ENCODE measurements at regions not wholly inside any gene's neighbourhood (a gene's known extent, or its start where the extent isn't known, plus 50 kb on each side); places are given as distances from the start of the nearest gene placed in this dataset.

DNA sequence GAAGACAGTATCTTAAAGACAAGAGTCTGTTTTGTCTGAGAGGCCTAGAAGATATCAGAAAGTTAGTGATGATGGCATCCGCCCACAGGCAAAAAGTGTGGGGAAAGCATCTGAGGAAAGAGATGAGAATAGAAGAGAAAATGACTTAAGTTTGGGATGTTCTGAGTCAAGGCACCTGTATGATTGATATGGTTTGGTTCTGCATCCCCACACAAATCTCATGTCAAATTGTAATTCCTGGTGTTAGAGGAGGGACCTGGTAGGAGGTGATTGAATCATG is 568.2 kb upstream of the MGMT start:
- H3K36me3 ChIP-seq (ENCODE audit: insufficient read depth, low read length): no peaks in the 10 kb centered on the region
- no peaks in the 10 kb centered on the region for H3K4me1 ChIP-seq (ENCODE audit: insufficient read depth, low read length)
- H2AFZ ChIP-seq (ENCODE audit: low read depth, low read length): no peak overlapping the region
- H3K27me3 ChIP-seq (ENCODE audit: insufficient read depth, low read length): no peaks in the 10 kb centered on the region
- no peak overlapping the region for H3K4me3 ChIP-seq (ENCODE audit: low read length)
- no peaks in the 10 kb centered on the region for H3K9me3 ChIP-seq (ENCODE audit: low read length)

DNA sequence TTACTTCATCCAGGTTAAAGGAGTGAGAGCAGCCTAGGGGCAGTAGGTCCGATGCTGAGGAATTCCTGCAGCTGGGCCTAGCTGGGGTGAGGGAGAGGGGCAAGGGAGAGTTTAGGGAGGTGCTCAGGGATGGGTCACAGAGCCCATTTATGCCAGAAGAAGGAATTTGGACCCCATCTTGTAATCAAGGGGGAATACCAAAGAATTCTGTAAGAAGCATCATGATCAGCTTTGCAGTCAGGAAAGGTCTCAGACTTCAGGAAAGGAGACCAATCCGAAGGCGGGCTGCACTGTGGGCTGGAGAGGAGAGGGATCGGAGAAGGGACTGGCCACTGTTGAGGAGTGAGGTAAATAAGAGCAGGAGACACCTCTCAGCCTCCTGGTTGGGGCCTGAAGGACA is 566.6 kb upstream of the MGMT start:
- H3K4me1 ChIP-seq (ENCODE audit: insufficient read depth, low read length): no peaks in the 10 kb centered on the region
- no peaks in the 10 kb centered on the region for H3K27me3 ChIP-seq (ENCODE audit: insufficient read depth, low read length)
- H3K4me3 ChIP-seq (ENCODE audit: low read length): no peak overlapping the region
- H3K36me3 ChIP-seq (ENCODE audit: insufficient read depth, low read length): no peaks in the 10 kb centered on the region
- no peak overlapping the region for H2AFZ ChIP-seq (ENCODE audit: low read depth, low read length)
- no peaks in the 10 kb centered on the region for H3K9me3 ChIP-seq (ENCODE audit: low read length)

GRCh38 chr10:128901236-128901635 is 565.8 kb upstream of the MGMT start:
- H3K4me1 ChIP-seq (ENCODE audit: insufficient read depth, low read length): no peaks in the 10 kb centered on the region
- no peaks in the 10 kb centered on the region for H3K27me3 ChIP-seq (ENCODE audit: insufficient read depth, low read length)
- no peak overlapping the region for H2AFZ ChIP-seq (ENCODE audit: low read depth, low read length)
- no peaks in the 10 kb centered on the region for H3K36me3 ChIP-seq (ENCODE audit: insufficient read depth, low read length)
- no peak overlapping the region for H3K4me3 ChIP-seq (ENCODE audit: low read length)
- H3K9me3 ChIP-seq (ENCODE audit: low read length): no peaks in the 10 kb centered on the region

DNA sequence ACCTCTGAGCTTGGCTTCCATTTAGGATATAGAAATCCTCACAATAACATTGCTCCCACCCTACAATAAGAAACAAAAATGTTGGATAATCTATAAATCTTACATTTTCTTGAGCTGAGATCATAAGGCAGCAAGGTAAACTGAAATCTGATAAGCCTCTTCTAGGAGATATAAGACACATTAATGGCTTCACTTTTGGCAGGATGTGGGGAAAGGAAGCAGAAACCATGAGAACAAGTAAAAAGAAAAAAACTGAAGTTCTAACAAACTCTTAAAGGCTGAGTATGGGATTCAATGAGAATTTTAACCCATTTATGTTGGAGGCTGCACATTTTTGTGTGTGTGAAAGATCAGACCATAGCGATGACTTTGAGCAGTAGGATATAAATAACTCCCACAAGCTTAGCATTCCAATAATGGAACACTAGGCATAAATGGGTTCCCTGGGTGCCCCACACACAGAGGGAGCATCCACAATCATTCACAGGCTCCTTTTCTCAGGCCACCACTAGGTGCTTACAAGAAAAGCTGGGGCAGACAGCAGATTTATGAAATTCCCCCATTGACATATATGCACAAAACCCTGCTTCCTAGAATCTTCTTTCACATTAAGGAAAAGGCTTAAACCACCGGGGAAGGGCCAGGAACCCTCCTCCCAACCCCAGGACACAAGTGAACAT is 564.9 kb upstream of the MGMT start:
- no peaks in the 10 kb centered on the region for H3K4me1 ChIP-seq (ENCODE audit: insufficient read depth, low read length)
- no peak overlapping the region for H2AFZ ChIP-seq (ENCODE audit: low read depth, low read length)
- H3K27me3 ChIP-seq (ENCODE audit: insufficient read depth, low read length): no peaks in the 10 kb centered on the region
- no peak overlapping the region for H3K4me3 ChIP-seq (ENCODE audit: low read length)
- H3K9me3 ChIP-seq (ENCODE audit: low read length): no peaks in the 10 kb centered on the region
- H3K36me3 ChIP-seq (ENCODE audit: insufficient read depth, low read length): no peaks in the 10 kb centered on the region

GRCh38 chr10:128907155-128907941 is 559.7 kb upstream of the MGMT start:
- no peaks in the 10 kb centered on the region for H3K27me3 ChIP-seq (ENCODE audit: insufficient read depth, low read length)
- no peaks in the 10 kb centered on the region for H3K4me1 ChIP-seq (ENCODE audit: insufficient read depth, low read length)
- no peak overlapping the region for H3K4me3 ChIP-seq (ENCODE audit: low read length)
- H3K9me3 ChIP-seq (ENCODE audit: low read length): no peaks in the 10 kb centered on the region
- H2AFZ ChIP-seq (ENCODE audit: low read depth, low read length): no peak overlapping the region
- H3K36me3 ChIP-seq (ENCODE audit: insufficient read depth, low read length): no peaks in the 10 kb centered on the region

- Histone ChIP-seq H3K27me3 (ENCODE audit: insufficient read depth, low read length) (no peaks in the 10 kb centered on the region), H3K9me3 (ENCODE audit: low read length) (no peaks in the 10 kb centered on the region), H3K4me1 (ENCODE audit: insufficient read depth, low read length) (no peaks in the 10 kb centered on the region), H3K36me3 (ENCODE audit: insufficient read depth, low read length) (no peaks in the 10 kb centered on the region), H3K4me3 (ENCODE audit: low read length) (no peak overlapping the region), H2AFZ (ENCODE audit: low read depth, low read length) (no peak overlapping the region)
Measured at GRCh38 chr10:128908099-128908498, 558.9 kb upstream of the MGMT start.

GRCh38 chr10:128908499-128908898 is 558.5 kb upstream of the MGMT start:
- no peaks in the 10 kb centered on the region for H3K4me1 ChIP-seq (ENCODE audit: insufficient read depth, low read length)
- no peaks in the 10 kb centered on the region for H3K9me3 ChIP-seq (ENCODE audit: low read length)
- H2AFZ ChIP-seq (ENCODE audit: low read depth, low read length): no peak overlapping the region
- no peaks in the 10 kb centered on the region for H3K27me3 ChIP-seq (ENCODE audit: insufficient read depth, low read length)
- H3K36me3 ChIP-seq (ENCODE audit: insufficient read depth, low read length): no peaks in the 10 kb centered on the region
- no peak overlapping the region for H3K4me3 ChIP-seq (ENCODE audit: low read length)

DNA sequence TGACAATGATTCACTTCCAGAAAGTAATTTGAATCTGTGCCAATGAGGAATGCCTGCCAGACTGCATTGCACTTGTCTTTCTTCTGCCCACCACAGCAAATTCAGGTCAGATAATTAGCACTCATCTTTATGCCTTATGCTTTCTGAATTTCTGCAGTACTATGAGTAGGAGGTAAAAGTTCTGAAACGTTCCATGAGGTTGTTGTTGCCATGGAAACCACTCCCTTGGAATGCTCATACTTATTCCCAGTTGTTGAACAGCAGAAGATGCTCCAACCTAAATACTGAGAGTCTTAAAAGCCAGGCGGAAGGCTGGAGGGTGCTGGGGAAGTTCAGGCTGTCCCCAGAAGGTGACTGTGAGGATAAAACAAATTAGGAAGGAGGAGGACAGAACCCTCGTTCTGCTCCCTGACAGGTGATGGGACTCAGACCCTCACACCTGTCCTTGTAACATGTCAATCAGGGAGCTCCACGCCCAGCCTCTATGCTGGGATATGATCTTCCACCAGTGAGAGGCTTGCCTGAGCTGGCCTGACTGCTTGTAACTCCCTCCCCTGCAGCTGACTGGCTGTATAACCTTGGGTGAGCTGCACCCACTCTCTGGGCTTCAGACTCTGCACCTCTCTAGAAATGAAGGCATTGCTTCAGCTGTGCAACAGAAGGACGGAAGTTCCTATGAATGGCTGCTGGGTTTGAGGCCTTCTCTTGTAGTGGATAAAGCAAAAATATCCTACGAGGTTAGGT is 554.3 kb upstream of the MGMT start:
- no peaks in the 10 kb centered on the region for H3K4me1 ChIP-seq (ENCODE audit: insufficient read depth, low read length)
- H3K9me3 ChIP-seq (ENCODE audit: low read length): no peaks in the 10 kb centered on the region
- no peaks in the 10 kb centered on the region for H3K36me3 ChIP-seq (ENCODE audit: insufficient read depth, low read length)
- H3K4me3 ChIP-seq (ENCODE audit: low read length): no peak overlapping the region
- no peak overlapping the region for H2AFZ ChIP-seq (ENCODE audit: low read depth, low read length)
- H3K27me3 ChIP-seq (ENCODE audit: insufficient read depth, low read length): peaks cover 2% of the 10 kb centered on the region

DNA sequence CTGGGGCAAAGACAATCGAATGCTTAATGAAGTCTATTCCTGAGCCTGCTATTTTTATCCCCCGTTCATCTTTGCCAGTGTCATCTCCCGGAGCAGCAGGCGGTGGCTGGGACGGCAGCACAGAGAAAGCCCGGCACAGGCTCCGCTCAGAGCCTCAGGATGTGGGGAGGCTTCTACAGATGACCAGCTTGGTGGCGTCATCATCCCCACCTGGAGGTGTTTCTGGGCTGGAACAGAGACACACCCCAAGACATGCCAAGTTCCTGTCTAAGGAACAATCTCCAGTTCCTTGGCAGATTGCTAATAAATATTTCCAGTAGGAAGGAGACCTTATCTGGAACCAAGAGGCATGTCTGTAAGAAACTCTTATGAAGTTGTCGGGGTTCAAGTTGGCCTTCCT is 552.4 kb upstream of the MGMT start:
- no peak overlapping the region for H3K4me3 ChIP-seq (ENCODE audit: low read length)
- H3K4me1 ChIP-seq (ENCODE audit: insufficient read depth, low read length): no peaks in the 10 kb centered on the region
- H2AFZ ChIP-seq (ENCODE audit: low read depth, low read length): no peak overlapping the region
- no peaks in the 10 kb centered on the region for H3K36me3 ChIP-seq (ENCODE audit: insufficient read depth, low read length)
- H3K9me3 ChIP-seq (ENCODE audit: low read length): no peaks in the 10 kb centered on the region
- peaks cover 2% of the 10 kb centered on the region for H3K27me3 ChIP-seq (ENCODE audit: insufficient read depth, low read length)

- Histone ChIP-seq H3K36me3 (ENCODE audit: insufficient read depth, low read length) (no peaks in the 10 kb centered on the region), H3K4me1 (ENCODE audit: insufficient read depth, low read length) (no peaks in the 10 kb centered on the region), H3K4me3 (ENCODE audit: low read length) (no peak overlapping the region), H3K27me3 (ENCODE audit: insufficient read depth, low read length) (peaks cover 2% of the 10 kb centered on the region), H2AFZ (ENCODE audit: low read depth, low read length) (no peak overlapping the region), H3K9me3 (ENCODE audit: low read length) (no peaks in the 10 kb centered on the region)
Measured at GRCh38 chr10:128915630-128916029, 551.4 kb upstream of the MGMT start.

- H2AFZ ChIP-seq (ENCODE audit: low read depth, low read length): no peak overlapping the region
- no peaks in the 10 kb centered on the region for H3K36me3 ChIP-seq (ENCODE audit: insufficient read depth, low read length)
- no peak overlapping the region for H3K4me3 ChIP-seq (ENCODE audit: low read length)
- H3K9me3 ChIP-seq (ENCODE audit: low read length): no peaks in the 10 kb centered on the region
- H3K27me3 ChIP-seq (ENCODE audit: insufficient read depth, low read length): peaks cover 2% of the 10 kb centered on the region
- H3K4me1 ChIP-seq (ENCODE audit: insufficient read depth, low read length): no peaks in the 10 kb centered on the region
Measured at GRCh38 chr10:128916383-128916782, 550.7 kb upstream of the MGMT start.

GRCh38 chr10:128921389-128922022 is 545.5 kb upstream of the MGMT start:
- no peaks in the 10 kb centered on the region for H3K27me3 ChIP-seq (ENCODE audit: insufficient read depth, low read length)
- no peaks in the 10 kb centered on the region for H3K4me1 ChIP-seq (ENCODE audit: insufficient read depth, low read length)
- no peaks in the 10 kb centered on the region for H3K36me3 ChIP-seq (ENCODE audit: insufficient read depth, low read length)
- no peak overlapping the region for H3K4me3 ChIP-seq (ENCODE audit: low read length)
- H3K9me3 ChIP-seq (ENCODE audit: low read length): no peaks in the 10 kb centered on the region
- no peak overlapping the region for H2AFZ ChIP-seq (ENCODE audit: low read depth, low read length)

DNA sequence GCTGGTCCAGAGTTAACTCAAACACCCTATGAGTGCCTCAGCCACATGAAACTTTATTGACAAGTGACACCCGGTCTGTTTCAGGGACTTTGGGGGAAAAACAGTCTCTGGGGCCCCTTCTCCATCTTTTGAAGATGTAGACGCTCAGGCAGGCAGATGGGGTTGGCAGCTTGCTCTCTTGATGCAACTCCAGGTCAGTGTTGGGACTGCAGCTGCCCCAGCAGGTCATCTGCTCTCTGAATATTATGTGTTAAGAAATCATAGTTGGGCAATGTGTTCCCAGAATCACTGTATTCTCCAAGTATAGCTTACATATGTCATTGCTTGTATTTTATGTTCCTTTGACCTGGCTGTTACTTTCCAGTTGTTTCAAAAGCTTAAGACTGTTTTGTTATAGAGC is 544.9 kb upstream of the MGMT start:
- Histone ChIP-seq H3K4me3 (ENCODE audit: low read length) (no peak overlapping the region), H3K36me3 (ENCODE audit: insufficient read depth, low read length) (no peaks in the 10 kb centered on the region), H3K27me3 (ENCODE audit: insufficient read depth, low read length) (no peaks in the 10 kb centered on the region), H3K9me3 (ENCODE audit: low read length) (no peaks in the 10 kb centered on the region), H3K4me1 (ENCODE audit: insufficient read depth, low read length) (no peaks in the 10 kb centered on the region), H2AFZ (ENCODE audit: low read depth, low read length) (no peak overlapping the region)
